PC-9 (cell line): ENCODE measurements at regions not wholly inside any gene's neighbourhood (a gene's known extent, or its start where the extent isn't known, plus 50 kb on each side); places are given as distances from the start of the nearest gene placed in this dataset.

Experiments
- CTCF ChIP-seq: fragments of 200-600 bp; sonication (generic); conservative IDR thresholded peaks from 2 replicates; pipeline ENCODE4 v1.6.1; 2017; ENCODE audit warnings: mixed run types, antibody characterized with exemption, mild to moderate bottlenecking, moderate library complexity
- EZH2 ChIP-seq: fragments of 200-600 bp; sonication (generic); IDR thresholded peaks from 2 replicates; pipeline ENCODE4 v1.8.0; 2017; ENCODE audit warnings: antibody characterized with exemption, low read depth

DNA sequence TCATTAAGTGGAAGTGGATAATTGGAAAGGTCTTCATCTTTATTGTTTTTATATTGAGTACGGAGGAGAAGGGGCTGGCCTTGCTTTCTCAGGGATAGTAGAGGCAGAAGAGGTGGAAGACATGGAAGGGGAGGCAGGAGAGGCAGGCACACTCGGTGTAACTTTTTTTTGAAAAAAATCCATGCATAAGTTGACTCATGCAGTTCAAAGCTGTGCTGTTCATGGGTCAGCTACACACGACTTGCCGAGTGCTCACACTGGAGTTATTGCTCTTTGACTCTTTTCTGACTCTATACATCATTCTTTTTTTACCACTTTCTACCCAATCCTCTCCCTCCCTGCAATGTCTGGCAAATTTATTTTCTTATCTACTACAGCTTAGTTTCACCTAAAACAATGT, 158.3 kb upstream of the AADAT start:
- TF ChIP-seq CTCF: no peak
- no peak for TF ChIP-seq EZH2
